H1 (cell line): ENCODE measurements at regions not wholly inside any gene's neighbourhood (a gene's known extent, or its start where the extent isn't known, plus 50 kb on each side); places are given as distances from the start of the nearest gene placed in this dataset.

ENCODE experiments used
- CTCF ChIA-PET: fragments of 300-600 bp; sonication (Branson Sonifier 250); formaldehyde crosslinking; loops from one replicate; lab custom pipeline; 2021; ENCODE audit not compliant: partially characterized antibody; lab: Charles Lee
- POLR2A ChIA-PET: fragments of 300-600 bp; sonication (Branson Sonifier 250); formaldehyde crosslinking; loops from one replicate; lab custom pipeline; 2021; ENCODE audit warnings: inconsistent platforms; ENCODE audit not compliant: partially characterized antibody; lab: Charles Lee
- DNase-seq, 2 experiments: peaks; one replicate each; pipeline versions ENCODE4 v3.0.0 to v3.0.0-alpha.2; 2010 to 2022; ENCODE audit warnings: low spot score in 2 of 2, low read depth in 1 of 2, mixed read lengths in 1 of 2
- FAIRE-seq: peaks from 2 replicates; lab custom pipeline; 2011; peaks lifted over from hg19 to GRCh38; lab: Jason Lieb, UNC
- H2AFZ ChIP-seq: 2 replicates; pipeline ENCODE4 v1.8.1; 2012; ENCODE audit warnings: low read length, inconsistent platforms
- H2AK5ac ChIP-seq: 2 replicates; pipeline ENCODE4 v1.6.1; 2013; ENCODE audit warnings: low read depth, low read length
- H2BK120ac ChIP-seq: replicated peaks from 2 replicates; pipeline ENCODE3; 2013; ENCODE audit warnings: low read depth, low read length, inconsistent platforms
- H2BK12ac ChIP-seq: 2 replicates; pipeline ENCODE4 v1.6.1; 2013; ENCODE audit warnings: low read depth, low read length
- H2BK15ac ChIP-seq: 2 replicates; pipeline ENCODE4 v1.6.1; 2013; ENCODE audit warnings: low read length
- H2BK20ac ChIP-seq: 2 replicates; pipeline ENCODE4 v1.6.1; 2013; ENCODE audit warnings: low read length
- H2BK5ac ChIP-seq: 2 replicates; pipeline ENCODE4 v1.6.1; 2013; ENCODE audit warnings: low read depth, low read length
- H3K14ac ChIP-seq: 2 replicates; pipeline ENCODE4 v1.6.1; 2013; ENCODE audit warnings: inconsistent platforms; ENCODE audit not compliant: insufficient read length
- H3K18ac ChIP-seq: 2 replicates; pipeline ENCODE4 v1.6.1; 2013; ENCODE audit warnings: low read length; ENCODE audit errors: extremely low read depth
- H3K23ac ChIP-seq: 2 replicates; pipeline ENCODE4 v1.6.1; 2013; ENCODE audit warnings: inconsistent platforms; ENCODE audit not compliant: insufficient read length
- H3K23me2 ChIP-seq: 2 replicates; pipeline ENCODE4 v1.6.1; 2013; ENCODE audit warnings: low read depth, low read length
- H3K27ac ChIP-seq: 2 replicates; pipeline ENCODE4 v1.6.1; 2011; ENCODE audit warnings: low read depth, low read length, inconsistent platforms
- H3K27me3 ChIP-seq, 4 experiments: replicated peaks in 1 of 4; 1 replicate in 1 of 4; 2 replicates in 3 of 4; pipeline versions ENCODE4 v1.6.1 to v1.8.1; 2011 to 2013; ENCODE audit warnings: low read length in 3 of 4, mild to moderate bottlenecking in 3 of 4, inconsistent platforms in 2 of 4, mixed read lengths in 2 of 4, moderate library complexity in 1 of 4; ENCODE audit not compliant: control insufficient read depth in 3 of 4, insufficient read depth in 3 of 4; ENCODE audit errors: extremely low read depth in 1 of 4
- H3K36me3 ChIP-seq, 4 experiments: 2 replicates each; pipeline versions ENCODE4 v1.6.1 to v1.8.1; 2011 to 2013; ENCODE audit warnings: mild to moderate bottlenecking in 4 of 4, low read length in 3 of 4, moderate library complexity in 2 of 4, control low read depth in 1 of 4, inconsistent platforms in 1 of 4; ENCODE audit not compliant: insufficient read depth in 4 of 4, control insufficient read depth in 2 of 4
- H3K4ac ChIP-seq: replicated peaks from 2 replicates; pipeline ENCODE3; 2013; ENCODE audit warnings: low read length, low read depth, mixed read lengths, inconsistent platforms; ENCODE audit not compliant: insufficient read length
- H3K4me1 ChIP-seq, 4 experiments: replicated peaks in 1 of 4; 1 replicate in 1 of 4; 2 replicates in 3 of 4; pipeline versions ENCODE4 v1.6.1 to v1.8.1; 2011 to 2013; ENCODE audit warnings: low read length in 3 of 4, inconsistent platforms in 2 of 4, mixed read lengths in 1 of 4; ENCODE audit not compliant: insufficient read depth in 4 of 4, control insufficient read depth in 3 of 4
- H3K4me2 ChIP-seq, 2 experiments: 2 replicates each; pipeline versions ENCODE4 v1.6.1 to v1.8.1; 2011 to 2013; ENCODE audit warnings: low read depth in 2 of 2, low read length in 2 of 2, control low read depth in 1 of 2, inconsistent platforms in 1 of 2, mild to moderate bottlenecking in 1 of 2; ENCODE audit not compliant: insufficient read depth in 1 of 2
- H3K4me3 ChIP-seq, 4 experiments: fragments of 200-600, 300-600 bp in 1 of 4; sonication (generic), shearing (Covaris generic), sonication (Bioruptor Twin) in 1 of 4; 2 replicates each; pipeline versions ENCODE4 v1.5.1 to v1.8.1; 2011 to 2016; ENCODE audit warnings: low read length in 4 of 4, low read depth in 3 of 4, control low read depth in 2 of 4, inconsistent platforms in 2 of 4, mild to moderate bottlenecking in 2 of 4, mixed read lengths in 1 of 4, moderate library complexity in 1 of 4; ENCODE audit not compliant: insufficient read depth in 2 of 4; ENCODE audit errors: extremely low read depth in 1 of 4
- H3K56ac ChIP-seq: replicated peaks from 2 replicates; pipeline ENCODE3; 2013; ENCODE audit warnings: low read depth, mild to moderate bottlenecking, mixed read lengths, low read length, inconsistent platforms; ENCODE audit not compliant: insufficient read length
- H3K79me1 ChIP-seq: 2 replicates; pipeline ENCODE4 v1.6.1; 2013; ENCODE audit warnings: low read depth, low read length, control low read depth
- H3K79me2 ChIP-seq, 2 experiments: 2 replicates each; pipeline versions ENCODE4 v1.6.1 to v1.8.1; 2012 to 2013; ENCODE audit warnings: low read length in 2 of 2, mild to moderate bottlenecking in 2 of 2, inconsistent platforms in 1 of 2; ENCODE audit not compliant: insufficient read depth in 2 of 2, control insufficient read depth in 1 of 2
- H3K9ac ChIP-seq, 4 experiments: replicated peaks in 1 of 4; 1 replicate in 1 of 4; 2 replicates in 3 of 4; pipeline versions ENCODE4 v1.6.1 to v1.8.1; 2011 to 2013; ENCODE audit warnings: low read depth in 3 of 4, low read length in 3 of 4, control low read depth in 2 of 4, mild to moderate bottlenecking in 2 of 4, moderate library complexity in 2 of 4, inconsistent platforms in 1 of 4; ENCODE audit errors: extremely low read depth in 1 of 4
- H3K9me3 ChIP-seq, 2 experiments: 2 replicates each; pipeline versions ENCODE4 v1.6.1 to v1.8.1; 2012 to 2013; ENCODE audit warnings: mild to moderate bottlenecking in 2 of 2, moderate library complexity in 2 of 2, control low read depth in 1 of 2, inconsistent platforms in 1 of 2, low read depth in 1 of 2, low read length in 1 of 2, mixed read lengths in 1 of 2; ENCODE audit not compliant: insufficient read depth in 2 of 2
- H4K20me1 ChIP-seq, 2 experiments: replicated peaks in 1 of 2; 2 replicates each; pipeline versions ENCODE3 to v1.8.1; 2011 to 2013; ENCODE audit warnings: inconsistent platforms in 2 of 2, low read length in 2 of 2, mild to moderate bottlenecking in 1 of 2; ENCODE audit not compliant: insufficient read depth in 2 of 2, control insufficient read depth in 1 of 2
- H4K5ac ChIP-seq: 2 replicates; pipeline ENCODE4 v1.6.1; 2013; ENCODE audit warnings: low read length, low read depth, mixed read lengths, inconsistent platforms; ENCODE audit not compliant: insufficient read length
- H4K8ac ChIP-seq: 2 replicates; pipeline ENCODE4 v1.8.0; 2013; ENCODE audit warnings: mild to moderate bottlenecking, moderate library complexity, low read length, inconsistent platforms; ENCODE audit not compliant: insufficient read depth; ENCODE audit errors: extremely low read depth
- H4K91ac ChIP-seq: replicated peaks from 2 replicates; pipeline ENCODE3; 2013; ENCODE audit warnings: low read length, mixed read lengths, inconsistent platforms; ENCODE audit not compliant: insufficient read length
- CHD1 ChIP-seq: IDR thresholded peaks from 2 replicates; pipeline ENCODE4 v1.6.1; 2012; ENCODE audit warnings: low read depth, low read length, improper control_type of control experiment
- JUN ChIP-seq: IDR thresholded peaks from 2 replicates; pipeline ENCODE4 v1.6.1; 2011; ENCODE audit warnings: low read depth, mild to moderate bottlenecking, improper control_type of control experiment, low read length
- TF ChIP-seq, protein P1 (sequence below), 3 experiments: IDR thresholded peaks; 1 replicate in 2 of 3; 2 replicates in 1 of 3; pipeline versions ENCODE4 v1.5.1 to v1.6.1; 2011; ENCODE audit warnings: low read length in 3 of 3, mild to moderate bottlenecking in 3 of 3, inconsistent platforms in 2 of 3, low read depth in 1 of 3, moderate library complexity in 1 of 3; ENCODE audit not compliant: insufficient read depth in 1 of 3; ENCODE audit errors: control extremely low read depth in 1 of 3

- Histone ChIP-seq H3K36me3 (no peaks in the 10 kb centered on the region), H3K27me3 (no peaks in the 10 kb centered on the region), H4K20me1 (no peaks in the 10 kb centered on the region), H2AFZ (no peak overlapping the region), H2AK5ac (no peak overlapping the region), H3K79me1 (no peaks in the 10 kb centered on the region), H3K14ac (no peak overlapping the region), H3K9me3 (peaks cover 6 to 8% of the 10 kb centered on the region in 2 experiments; a peak in 3 of 4 replicates), H3K27ac (no peak overlapping the region), H2BK12ac (no peak overlapping the region), H3K56ac (no peak overlapping the region), H3K79me2 (no peaks in the 10 kb centered on the region), H2BK120ac (no peak overlapping the region), H3K4ac (no peak overlapping the region), H2BK5ac (no peak overlapping the region), H3K18ac (no peak overlapping the region), H3K4me1 (no peaks in the 10 kb centered on the region), H4K5ac (no peak overlapping the region), H3K9ac (no peak overlapping the region), H2BK15ac (no peak overlapping the region), H2BK20ac (no peak overlapping the region), H4K91ac (no peak overlapping the region), H3K4me2 (no peak overlapping the region), H3K23ac (no peak overlapping the region), H4K8ac (no peak overlapping the region), H3K4me3 (no peak overlapping the region), H3K23me2 (no peaks in the 10 kb centered on the region)
- FAIRE-seq (no peak), DNase-seq (no peak)
- TF ChIP-seq, protein P1, sequence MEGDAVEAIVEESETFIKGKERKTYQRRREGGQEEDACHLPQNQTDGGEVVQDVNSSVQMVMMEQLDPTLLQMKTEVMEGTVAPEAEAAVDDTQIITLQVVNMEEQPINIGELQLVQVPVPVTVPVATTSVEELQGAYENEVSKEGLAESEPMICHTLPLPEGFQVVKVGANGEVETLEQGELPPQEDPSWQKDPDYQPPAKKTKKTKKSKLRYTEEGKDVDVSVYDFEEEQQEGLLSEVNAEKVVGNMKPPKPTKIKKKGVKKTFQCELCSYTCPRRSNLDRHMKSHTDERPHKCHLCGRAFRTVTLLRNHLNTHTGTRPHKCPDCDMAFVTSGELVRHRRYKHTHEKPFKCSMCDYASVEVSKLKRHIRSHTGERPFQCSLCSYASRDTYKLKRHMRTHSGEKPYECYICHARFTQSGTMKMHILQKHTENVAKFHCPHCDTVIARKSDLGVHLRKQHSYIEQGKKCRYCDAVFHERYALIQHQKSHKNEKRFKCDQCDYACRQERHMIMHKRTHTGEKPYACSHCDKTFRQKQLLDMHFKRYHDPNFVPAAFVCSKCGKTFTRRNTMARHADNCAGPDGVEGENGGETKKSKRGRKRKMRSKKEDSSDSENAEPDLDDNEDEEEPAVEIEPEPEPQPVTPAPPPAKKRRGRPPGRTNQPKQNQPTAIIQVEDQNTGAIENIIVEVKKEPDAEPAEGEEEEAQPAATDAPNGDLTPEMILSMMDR (IDR thresholded peaks at IDR 0.05; ENCODE audit: control extremely low read depth in 1 of 3, insufficient read depth in 1 of 3, low read depth in 1 of 3, low read length in 3 of 3) = no peak
- TF ChIP-seq JUN = no peak
- TF ChIP-seq CHD1 = no peak
- ChIA-PET CTCF (no interaction called here), POLR2A (no interaction called here)
Observed at GRCh38 chr18:72122103-72122502, 422.0 kb downstream of the CBLN2 start.
